ENCODE measurements at regions not wholly inside any gene's neighbourhood (a gene's known extent, or its start where the extent isn't known, plus 50 kb on each side); places are given as distances from the start of the nearest gene placed in this dataset.

- no peak for TF ChIP-seq CTCF (IDR thresholded peaks at IDR 0.05; ENCODE audit: insufficient read depth, low read length)
- no peak for DNase-seq (ENCODE audit: low read depth)
- H3K4me3 ChIP-seq (ENCODE audit: low read depth, low read length) = no peak overlapping the region
These were observed 455.1 kb upstream of the HS6ST1 start for GRCh38 chr2:128773641-128774319.

GRCh38 chr2:128774320-128775216 lies 455.9 kb upstream of the HS6ST1 start:
- no peak for TF ChIP-seq CTCF (IDR thresholded peaks at IDR 0.05; ENCODE audit: insufficient read depth, low read length)
- H3K4me3 ChIP-seq (ENCODE audit: low read depth, low read length) = no peak overlapping the region
- no peak for DNase-seq (ENCODE audit: low read depth)

- no peak for DNase-seq (ENCODE audit: low read depth)
- TF ChIP-seq CTCF (IDR thresholded peaks at IDR 0.05; ENCODE audit: insufficient read depth, low read length) = no peak
These were observed 456.7 kb upstream of the HS6ST1 start for GRCh38 chr2:128775217-128775913.

GRCh38 chr2:128775914-128776285 lies 457.2 kb upstream of the HS6ST1 start:
- no peak for TF ChIP-seq CTCF (IDR thresholded peaks at IDR 0.05; ENCODE audit: insufficient read depth, low read length)
- no peak overlapping the region for H3K4me3 ChIP-seq (ENCODE audit: low read depth, low read length)
- DNase-seq (ENCODE audit: low read depth) = no peak

More at GRCh38 chr2:128775217-128775913, 456.7 kb upstream of the HS6ST1 start:
- H3K4me3 ChIP-seq (ENCODE audit: low read depth, low read length) = no peak overlapping the region

- no peak overlapping the region for H3K4me3 ChIP-seq (ENCODE audit: low read depth, low read length)
- DNase-seq (ENCODE audit: low read depth) = no peak
- TF ChIP-seq CTCF (IDR thresholded peaks at IDR 0.05; ENCODE audit: insufficient read depth, low read length) = no peak
These were observed 458.0 kb upstream of the HS6ST1 start for GRCh38 chr2:128776461-128777195.

All from fibroblast of the aortic adventitia (primary cell).